GM23338 (cell line): ENCODE measurements at regions not wholly inside any gene's neighbourhood (a gene's known extent, or its start where the extent isn't known, plus 50 kb on each side); places are given as distances from the start of the nearest gene placed in this dataset.

ENCODE experiments used
- ATAC-seq: fragments of 200-7000 bp; cut with Tn5 transposase; 3 replicates; pipeline ENCODE4 v1.9.1; 2020
- DNase-seq: peaks from one replicate; pipeline ENCODE4 v3.0.0-alpha.2; 2015; ENCODE audit warnings: low spot score
- H2AFZ ChIP-seq: fragments of 200-600 bp; sonication (generic); 2 replicates; pipeline ENCODE4 v1.8.0; 2016; ENCODE audit warnings: antibody characterized with exemption, mild to moderate bottlenecking, moderate library complexity
- H3F3A ChIP-seq: fragments of 200-600 bp; sonication (generic); replicated peaks from 2 replicates; pipeline ENCODE4 v1.8.0; 2017; ENCODE audit warnings: antibody characterized with exemption, mixed run types, low read depth
- H3K27ac ChIP-seq: fragments of 200-600 bp; sonication (generic); 2 replicates; pipeline ENCODE4 v1.6.1; 2016; ENCODE audit warnings: low read depth
- H3K27me3 ChIP-seq: fragments of 200-600 bp; sonication (generic); 2 replicates; pipeline ENCODE4 v1.8.0; 2016; ENCODE audit warnings: mild to moderate bottlenecking, mixed run types, moderate library complexity; ENCODE audit not compliant: insufficient read depth
- H3K36me3 ChIP-seq: fragments of 200-600 bp; sonication (generic); 2 replicates; pipeline ENCODE4 v1.8.0; 2016; ENCODE audit warnings: mild to moderate bottlenecking; ENCODE audit not compliant: insufficient read depth
- H3K4me1 ChIP-seq: fragments of 200-600 bp; sonication (generic); 2 replicates; pipeline ENCODE4 v1.8.0; 2016; ENCODE audit warnings: mild to moderate bottlenecking, moderate library complexity; ENCODE audit not compliant: insufficient read depth
- H3K4me2 ChIP-seq: fragments of 200-600 bp; sonication (generic); 2 replicates; pipeline ENCODE4 v1.7.1; 2017; ENCODE audit warnings: mixed run types
- H3K4me3 ChIP-seq: fragments of 200-600 bp; sonication (generic); 2 replicates; pipeline ENCODE4 v1.6.1; 2016; ENCODE audit warnings: mixed run types
- H3K79me2 ChIP-seq: fragments of 200-600 bp; sonication (generic); replicated peaks from 2 replicates; pipeline ENCODE4 v1.8.0; 2017; ENCODE audit warnings: mild to moderate bottlenecking; ENCODE audit not compliant: insufficient read depth
- H3K9me2 ChIP-seq: fragments of 200-600 bp; sonication (generic); 2 replicates; pipeline ENCODE4 v1.8.0; 2017; ENCODE audit not compliant: insufficient read depth
- H4K20me1 ChIP-seq: fragments of 200-600 bp; sonication (generic); replicated peaks from 2 replicates; pipeline ENCODE4 v1.8.0; 2017; ENCODE audit warnings: mild to moderate bottlenecking; ENCODE audit not compliant: insufficient read depth
- H3K27ac Mint-ChIP-seq: 2 replicates; pipeline ENCODE4 v1.8.0; 2020; ENCODE audit warnings: inconsistent platforms, mild to moderate bottlenecking, moderate library complexity, mixed read lengths
- H3K27me3 Mint-ChIP-seq: 3 replicates; pipeline ENCODE4 v1.8.0; 2022; ENCODE audit warnings: low read depth, mild to moderate bottlenecking, moderate library complexity, mixed read lengths, inconsistent platforms; ENCODE audit not compliant: insufficient read depth, poor library complexity
- H3K36me3 Mint-ChIP-seq: 3 replicates; pipeline ENCODE4 v1.8.0; 2021; ENCODE audit warnings: low read depth, mild to moderate bottlenecking, inconsistent platforms, moderate library complexity, mixed read lengths
- H3K4me1 Mint-ChIP-seq: 3 replicates; pipeline ENCODE4 v1.8.0; 2020; ENCODE audit warnings: mild to moderate bottlenecking, inconsistent platforms, mixed read lengths
- H3K4me3 Mint-ChIP-seq: 3 replicates; pipeline ENCODE4 v1.8.0; 2021; ENCODE audit warnings: moderate library complexity, mild to moderate bottlenecking, inconsistent platforms, mixed read lengths
- H3K9me3 Mint-ChIP-seq: 3 replicates; pipeline ENCODE4 v1.8.0; 2020; ENCODE audit warnings: moderate library complexity, mild to moderate bottlenecking, inconsistent platforms, mixed read lengths
- CREB1 ChIP-seq: fragments of 250-450 bp; sonication (Bioruptor Pico); IDR thresholded peaks from 2 replicates; pipeline ENCODE4 v1.5.0; 2020; ENCODE audit warnings: low read depth, mild to moderate bottlenecking, moderate library complexity
- ETS1 ChIP-seq: IDR thresholded peaks from 2 replicates; pipeline ENCODE4 v1.6.1; 2016; ENCODE audit warnings: antibody characterized with exemption
- EZH2 ChIP-seq: fragments of 200-600 bp; sonication (generic); IDR thresholded peaks from one replicate; pipeline ENCODE4 v1.8.0; 2017; ENCODE audit warnings: antibody characterized with exemption, mild to moderate bottlenecking, low read depth; ENCODE audit not compliant: unreplicated experiment
- EZH2phosphoT487 ChIP-seq: fragments of 200-600 bp; sonication (generic); IDR thresholded peaks from one replicate; pipeline ENCODE4 v1.8.1; 2018; ENCODE audit warnings: antibody characterized with exemption; ENCODE audit not compliant: unreplicated experiment
- JUNB ChIP-seq: IDR thresholded peaks from one replicate; pipeline ENCODE4 v1.6.1; 2016; ENCODE audit warnings: antibody characterized with exemption; ENCODE audit not compliant: unreplicated experiment
- NANOG ChIP-seq: IDR thresholded peaks from 2 replicates; pipeline ENCODE4 v1.6.1; 2016; ENCODE audit warnings: antibody characterized with exemption, borderline replicate concordance
- POLR2AphosphoS5 ChIP-seq: IDR thresholded peaks from 2 replicates; pipeline ENCODE4 v1.6.1; 2016; ENCODE audit warnings: antibody characterized with exemption, low read depth
- REST ChIP-seq: IDR thresholded peaks from one replicate; pipeline ENCODE4 v1.6.1; 2018; ENCODE audit warnings: antibody characterized with exemption; ENCODE audit not compliant: unreplicated experiment
- STAT1 ChIP-seq: IDR thresholded peaks from one replicate; pipeline ENCODE4 v1.6.1; 2016; ENCODE audit warnings: antibody characterized with exemption; ENCODE audit not compliant: unreplicated experiment
- ZNF114 ChIP-seq: fragments of 250-450 bp; sonication (Bioruptor Pico); IDR thresholded peaks from 2 replicates; pipeline ENCODE4 v1.5.0; 2020; ENCODE audit warnings: mild to moderate bottlenecking, moderate library complexity
- ZNF331 ChIP-seq: fragments of 250-450 bp; sonication (Bioruptor Pico); IDR thresholded peaks from 2 replicates; pipeline ENCODE4 v1.5.0; 2020; ENCODE audit warnings: low read depth, mild to moderate bottlenecking, moderate library complexity
- ZNF462 ChIP-seq: fragments of 250-450 bp; sonication (Bioruptor Pico); IDR thresholded peaks from 2 replicates; pipeline ENCODE4 v1.5.0; 2020; ENCODE audit warnings: mild to moderate bottlenecking, moderate library complexity

DNA sequence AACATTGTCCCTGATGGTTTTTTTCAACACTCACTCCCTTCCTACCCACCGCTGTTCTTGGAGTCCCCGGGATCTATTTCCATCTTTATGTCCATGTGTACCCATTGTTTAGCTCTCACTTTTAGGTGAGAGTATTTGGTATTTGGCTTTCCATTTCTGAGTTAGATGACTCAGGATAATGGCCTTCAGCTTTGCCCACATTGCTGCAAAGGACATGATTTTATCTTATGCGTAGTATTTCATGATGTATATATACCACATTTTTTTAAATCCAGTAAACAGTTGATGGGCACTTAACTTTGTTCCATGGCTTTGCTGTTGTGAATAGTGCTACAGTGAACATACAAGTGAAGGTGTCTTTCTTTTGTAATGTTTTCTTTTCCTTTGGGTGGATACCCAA is 123.5 kb upstream of the KITLG start (continued):
- TF ChIP-seq ZNF462 (CRISPR knock-in tag) = no peak
- no peak for TF ChIP-seq ETS1
- no peak for TF ChIP-seq STAT1
- no peak for TF ChIP-seq EZH2
- no peak for TF ChIP-seq ZNF331 (CRISPR knock-in tag)
- no peak for TF ChIP-seq EZH2phosphoT487
- no peak for TF ChIP-seq CREB1
- no peak for TF ChIP-seq POLR2AphosphoS5

DNA sequence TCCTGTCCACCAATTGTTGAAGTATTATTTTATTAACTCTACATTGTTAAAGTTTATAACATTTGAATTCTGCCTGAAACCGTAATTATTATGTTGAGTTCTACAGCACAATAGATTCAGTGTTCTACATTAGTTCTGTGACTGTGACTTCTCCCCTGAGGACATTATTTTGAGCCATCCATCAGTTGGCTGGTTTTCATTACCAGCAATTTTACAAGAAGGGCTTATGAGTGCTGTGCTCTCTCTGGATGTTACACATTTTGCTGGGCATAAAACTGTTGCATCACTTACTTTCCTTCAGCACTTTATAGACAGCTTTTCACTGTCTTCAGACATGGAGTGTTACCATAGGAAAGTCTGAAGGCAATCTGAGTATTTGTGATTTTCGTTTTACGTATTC is 118.2 kb upstream of the KITLG start:
- no peak overlapping the region for H3K27ac Mint-ChIP-seq
- H3K27me3 Mint-ChIP-seq = no peaks in the 10 kb centered on the region
- H3K79me2 ChIP-seq = no peaks in the 10 kb centered on the region
- TF ChIP-seq ZNF114 = no peak
- no peak for TF ChIP-seq ETS1
- TF ChIP-seq EZH2phosphoT487 = no peak
- TF ChIP-seq NANOG = no peak
- no peak for TF ChIP-seq JUNB
- no peak for TF ChIP-seq REST
- TF ChIP-seq ZNF331 (CRISPR knock-in tag) = no peak
- no peak for TF ChIP-seq POLR2AphosphoS5
- TF ChIP-seq EZH2 = no peak
- TF ChIP-seq CREB1 = no peak

More for the DNA sequence above, 118.2 kb upstream of the KITLG start:
- H3K36me3 ChIP-seq = peaks cover 12% of the 10 kb centered on the region; the same call in 1 of the 2 replicates
- H3K4me1 Mint-ChIP-seq = no peaks in the 10 kb centered on the region
- H3F3A ChIP-seq = 0 out of 2 replicates have a peak, but pooled peaks cover 3% of the 10 kb centered on the region
- no peaks in the 10 kb centered on the region for H4K20me1 ChIP-seq
- ATAC-seq (no peak), DNase-seq (no peak)
- peaks cover 26% of the 10 kb centered on the region for H3K9me3 Mint-ChIP-seq
- H3K36me3 Mint-ChIP-seq = peaks cover 20% of the 10 kb centered on the region
- H3K27ac ChIP-seq = no peak overlapping the region
- no peak overlapping the region for H3K4me3 Mint-ChIP-seq
- H3K4me3 ChIP-seq = no peak overlapping the region
- no peaks in the 10 kb centered on the region for H3K9me2 ChIP-seq
- H3K27me3 ChIP-seq = no peaks in the 10 kb centered on the region
- H2AFZ ChIP-seq = no peak overlapping the region; the same call in 1 of the 2 replicates
- H3K4me1 ChIP-seq = no peaks in the 10 kb centered on the region
- no peak overlapping the region for H3K4me2 ChIP-seq
